K562 (cell line): ENCODE measurements at regions not wholly inside any gene's neighbourhood (a gene's known extent, or its start where the extent isn't known, plus 50 kb on each side); places are given as distances from the start of the nearest gene placed in this dataset.

Experiments used
- CXXC5 ChIP-seq: fragments of 250-450 bp; sonication (Bioruptor Pico); IDR thresholded peaks from 2 replicates; pipeline ENCODE4 v1.8.0; 2022; ENCODE audit warnings: inconsistent platforms, mild to moderate bottlenecking, moderate library complexity
- EWSR1 ChIP-seq: fragments of 450-650 bp; IDR thresholded peaks from 2 replicates; pipeline ENCODE4 v1.6.1; 2018; ENCODE audit warnings: borderline replicate concordance, mild to moderate bottlenecking, low read depth, moderate library complexity; ENCODE audit not compliant: partially characterized antibody
- ZFP1 ChIP-seq: fragments of 450-650 bp; formaldehyde crosslinking; IDR thresholded peaks from 2 replicates; pipeline ENCODE4 v1.4.0; 2020; ENCODE audit warnings: mild to moderate bottlenecking, mixed read lengths
- TF ChIP-seq, protein P1 (sequence below): fragments of 450-650 bp; IDR thresholded peaks from 2 replicates; pipeline ENCODE4 v1.6.1; 2016; ENCODE audit warnings: low read depth

DNA sequence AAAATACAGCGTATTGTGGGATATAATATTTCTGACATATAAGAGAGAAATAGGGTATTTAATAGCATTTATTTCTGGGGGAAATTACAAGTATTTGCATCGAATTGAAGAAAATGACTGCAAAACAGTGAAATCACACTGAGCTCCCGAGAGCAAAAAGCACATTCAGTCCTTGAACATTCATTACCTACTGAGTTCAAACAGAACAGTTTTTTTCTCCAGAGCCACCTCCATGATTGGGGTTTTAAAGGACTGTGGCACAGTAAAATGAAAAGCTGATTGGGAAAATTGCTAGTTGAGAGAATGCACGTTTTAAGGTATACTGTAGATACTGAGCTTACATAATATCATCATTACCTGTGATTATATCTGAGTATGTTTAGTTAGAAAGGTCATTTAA is 58.0 kb upstream of the TRPC4 start (continued):
- TF ChIP-seq EWSR1 (no peak), ZFP1 (no peak), CXXC5 (no peak)
- TF ChIP-seq, protein P1, sequence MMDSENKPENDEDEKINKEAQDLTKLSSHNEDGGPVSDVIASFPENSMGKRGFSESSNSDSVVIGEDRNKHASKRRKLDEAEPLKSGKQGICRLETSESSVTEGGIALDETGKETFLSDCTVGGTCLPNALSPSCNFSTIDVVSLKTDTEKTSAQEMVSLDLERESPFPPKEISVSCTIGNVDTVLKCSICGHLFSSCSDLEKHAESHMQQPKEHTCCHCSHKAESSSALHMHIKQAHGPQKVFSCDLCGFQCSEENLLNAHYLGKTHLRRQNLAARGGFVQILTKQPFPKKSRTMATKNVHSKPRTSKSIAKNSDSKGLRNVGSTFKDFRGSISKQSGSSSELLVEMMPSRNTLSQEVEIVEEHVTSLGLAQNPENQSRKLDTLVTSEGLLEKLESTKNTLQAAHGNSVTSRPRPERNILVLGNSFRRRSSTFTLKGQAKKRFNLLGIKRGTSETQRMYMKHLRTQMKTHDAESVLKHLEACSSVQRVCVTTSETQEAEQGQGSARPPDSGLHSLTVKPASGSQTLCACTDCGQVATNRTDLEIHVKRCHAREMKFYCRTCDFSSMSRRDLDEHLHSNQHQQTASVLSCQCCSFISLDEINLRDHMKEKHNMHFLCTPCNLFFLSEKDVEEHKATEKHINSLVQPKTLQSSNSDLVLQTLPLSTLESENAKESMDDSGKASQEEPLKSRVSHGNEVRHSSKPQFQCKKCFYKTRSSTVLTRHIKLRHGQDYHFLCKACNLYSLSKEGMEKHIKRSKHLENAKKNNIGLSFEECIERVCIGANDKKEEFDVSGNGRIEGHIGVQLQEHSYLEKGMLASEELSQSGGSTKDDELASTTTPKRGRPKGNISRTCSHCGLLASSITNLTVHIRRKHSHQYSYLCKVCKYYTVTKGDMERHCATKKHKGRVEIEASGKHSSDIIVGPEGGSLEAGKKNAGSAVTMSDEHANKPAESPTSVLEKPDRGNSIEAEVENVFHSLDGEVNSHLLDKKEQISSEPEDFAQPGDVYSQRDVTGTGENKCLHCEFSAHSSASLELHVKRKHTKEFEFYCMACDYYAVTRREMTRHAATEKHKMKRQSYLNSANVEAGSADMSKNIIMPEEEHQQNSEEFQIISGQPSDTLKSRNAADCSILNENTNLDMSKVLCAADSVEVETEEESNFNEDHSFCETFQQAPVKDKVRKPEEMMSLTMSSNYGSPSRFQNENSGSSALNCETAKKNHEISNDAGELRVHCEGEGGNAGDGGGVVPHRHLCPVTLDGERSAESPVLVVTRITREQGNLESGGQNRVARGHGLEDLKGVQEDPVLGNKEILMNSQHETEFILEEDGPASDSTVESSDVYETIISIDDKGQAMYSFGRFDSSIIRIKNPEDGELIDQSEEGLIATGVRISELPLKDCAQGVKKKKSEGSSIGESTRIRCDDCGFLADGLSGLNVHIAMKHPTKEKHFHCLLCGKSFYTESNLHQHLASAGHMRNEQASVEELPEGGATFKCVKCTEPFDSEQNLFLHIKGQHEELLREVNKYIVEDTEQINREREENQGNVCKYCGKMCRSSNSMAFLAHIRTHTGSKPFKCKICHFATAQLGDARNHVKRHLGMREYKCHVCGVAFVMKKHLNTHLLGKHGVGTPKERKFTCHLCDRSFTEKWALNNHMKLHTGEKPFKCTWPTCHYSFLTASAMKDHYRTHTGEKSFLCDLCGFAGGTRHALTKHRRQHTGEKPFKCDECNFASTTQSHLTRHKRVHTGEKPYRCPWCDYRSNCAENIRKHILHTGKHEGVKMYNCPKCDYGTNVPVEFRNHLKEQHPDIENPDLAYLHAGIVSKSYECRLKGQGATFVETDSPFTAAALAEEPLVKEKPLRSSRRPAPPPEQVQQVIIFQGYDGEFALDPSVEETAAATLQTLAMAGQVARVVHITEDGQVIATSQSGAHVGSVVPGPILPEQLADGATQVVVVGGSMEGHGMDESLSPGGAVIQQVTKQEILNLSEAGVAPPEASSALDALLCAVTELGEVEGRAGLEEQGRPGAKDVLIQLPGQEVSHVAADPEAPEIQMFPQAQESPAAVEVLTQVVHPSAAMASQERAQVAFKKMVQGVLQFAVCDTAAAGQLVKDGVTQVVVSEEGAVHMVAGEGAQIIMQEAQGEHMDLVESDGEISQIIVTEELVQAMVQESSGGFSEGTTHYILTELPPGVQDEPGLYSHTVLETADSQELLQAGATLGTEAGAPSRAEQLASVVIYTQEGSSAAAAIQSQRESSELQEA: no peak
